ENCODE measurements at regions not wholly inside any gene's neighbourhood (a gene's known extent, or its start where the extent isn't known, plus 50 kb on each side); places are given as distances from the start of the nearest gene placed in this dataset.
A peak's percentile ranks its signal among the peaks of the same experiment; 100 is the strongest.

- TF ChIP-seq ZNF318 (CRISPR knock-in tag; IDR thresholded peaks at IDR 0.05), result no peak
- TF ChIP-seq NFKB2 (CRISPR knock-in tag; IDR thresholded peaks at IDR 0.05; ENCODE audit: borderline replicate concordance), result 0 out of 2 replicates have a peak, but pooled peaks have one; percentile 66
- TF ChIP-seq XRCC5 (optimal IDR thresholded peaks at IDR 0.05; ENCODE audit: low read length), result peak; percentile 81
- TF ChIP-seq, protein P1, sequence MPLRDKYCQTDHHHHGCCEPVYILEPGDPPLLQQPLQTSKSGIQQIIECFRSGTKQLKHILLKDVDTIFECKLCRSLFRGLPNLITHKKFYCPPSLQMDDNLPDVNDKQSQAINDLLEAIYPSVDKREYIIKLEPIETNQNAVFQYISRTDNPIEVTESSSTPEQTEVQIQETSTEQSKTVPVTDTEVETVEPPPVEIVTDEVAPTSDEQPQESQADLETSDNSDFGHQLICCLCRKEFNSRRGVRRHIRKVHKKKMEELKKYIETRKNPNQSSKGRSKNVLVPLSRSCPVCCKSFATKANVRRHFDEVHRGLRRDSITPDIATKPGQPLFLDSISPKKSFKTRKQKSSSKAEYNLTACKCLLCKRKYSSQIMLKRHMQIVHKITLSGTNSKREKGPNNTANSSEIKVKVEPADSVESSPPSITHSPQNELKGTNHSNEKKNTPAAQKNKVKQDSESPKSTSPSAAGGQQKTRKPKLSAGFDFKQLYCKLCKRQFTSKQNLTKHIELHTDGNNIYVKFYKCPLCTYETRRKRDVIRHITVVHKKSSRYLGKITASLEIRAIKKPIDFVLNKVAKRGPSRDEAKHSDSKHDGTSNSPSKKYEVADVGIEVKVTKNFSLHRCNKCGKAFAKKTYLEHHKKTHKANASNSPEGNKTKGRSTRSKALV (CRISPR knock-in tag; IDR thresholded peaks at IDR 0.05), result peak; percentile 84
- 0 out of 2 replicates have a peak, but pooled peaks have one; percentile 12 for TF ChIP-seq MAFG (CRISPR knock-in tag; IDR thresholded peaks at IDR 0.05)
- 0 out of 2 replicates have a peak, but pooled peaks have one; percentile 27 for TF ChIP-seq HMGXB3 (CRISPR knock-in tag; IDR thresholded peaks at IDR 0.05; ENCODE audit: borderline replicate concordance)
- TF ChIP-seq ZFAT (CRISPR knock-in tag; conservative IDR thresholded peaks at IDR 0.05), result no peak
- peak; percentile 59; the same call in 1 of the 2 replicates for TF ChIP-seq SATB2 (CRISPR knock-in tag; IDR thresholded peaks at IDR 0.05)
- no peak for TF ChIP-seq ZNF343 (CRISPR knock-in tag; IDR thresholded peaks at IDR 0.05)
- no peak for TF ChIP-seq GATAD1 (CRISPR knock-in tag; IDR thresholded peaks at IDR 0.05)
- peak; percentile 15; the same call in 1 of the 2 replicates for TF ChIP-seq FOXP4 (CRISPR knock-in tag; IDR thresholded peaks at IDR 0.05)
- peak; percentile 40 for TF ChIP-seq BCL6 (CRISPR knock-in tag; IDR thresholded peaks at IDR 0.05)
Measured at GRCh38 chr20:20837574-20838021, 125.2 kb upstream of the RALGAPA2 start (continued).
